ENCODE measurements at regions not wholly inside any gene's neighbourhood (a gene's known extent, or its start where the extent isn't known, plus 50 kb on each side); places are given as distances from the start of the nearest gene placed in this dataset.

DNA sequence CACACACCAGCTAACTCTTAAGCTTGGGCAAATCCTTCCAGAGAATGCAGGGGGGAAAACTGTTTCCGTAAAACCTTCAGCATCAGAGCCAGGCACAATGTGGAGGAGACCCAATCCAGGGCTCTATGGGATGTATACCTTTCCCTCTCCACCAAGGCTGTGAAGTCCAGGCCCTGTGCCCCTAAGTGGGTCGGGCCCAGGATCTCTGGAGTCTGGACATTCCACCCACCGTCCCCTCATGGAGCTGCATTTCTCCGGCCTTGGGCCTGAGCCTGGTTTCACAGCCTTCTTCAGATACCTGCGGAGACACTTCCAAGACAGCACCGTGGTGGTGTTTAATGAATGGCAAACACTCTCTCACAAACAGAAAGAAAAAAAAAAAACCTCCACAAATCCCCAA is 186.2 kb downstream of the URI1 start:
- TF ChIP-seq, protein P1, sequence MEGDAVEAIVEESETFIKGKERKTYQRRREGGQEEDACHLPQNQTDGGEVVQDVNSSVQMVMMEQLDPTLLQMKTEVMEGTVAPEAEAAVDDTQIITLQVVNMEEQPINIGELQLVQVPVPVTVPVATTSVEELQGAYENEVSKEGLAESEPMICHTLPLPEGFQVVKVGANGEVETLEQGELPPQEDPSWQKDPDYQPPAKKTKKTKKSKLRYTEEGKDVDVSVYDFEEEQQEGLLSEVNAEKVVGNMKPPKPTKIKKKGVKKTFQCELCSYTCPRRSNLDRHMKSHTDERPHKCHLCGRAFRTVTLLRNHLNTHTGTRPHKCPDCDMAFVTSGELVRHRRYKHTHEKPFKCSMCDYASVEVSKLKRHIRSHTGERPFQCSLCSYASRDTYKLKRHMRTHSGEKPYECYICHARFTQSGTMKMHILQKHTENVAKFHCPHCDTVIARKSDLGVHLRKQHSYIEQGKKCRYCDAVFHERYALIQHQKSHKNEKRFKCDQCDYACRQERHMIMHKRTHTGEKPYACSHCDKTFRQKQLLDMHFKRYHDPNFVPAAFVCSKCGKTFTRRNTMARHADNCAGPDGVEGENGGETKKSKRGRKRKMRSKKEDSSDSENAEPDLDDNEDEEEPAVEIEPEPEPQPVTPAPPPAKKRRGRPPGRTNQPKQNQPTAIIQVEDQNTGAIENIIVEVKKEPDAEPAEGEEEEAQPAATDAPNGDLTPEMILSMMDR (IDR thresholded peaks at IDR 0.05) = no peak
- H3K36me3 ChIP-seq (ENCODE audit: control insufficient read depth, insufficient read depth, low read length) = no peaks in the 10 kb centered on the region
- H3K27ac Mint-ChIP-seq = no peak overlapping the region
- H3K9me3 Mint-ChIP-seq = no peaks in the 10 kb centered on the region
- WGBS (ENCODE audit: insufficient coverage) = 89% methylated on average over 6 of the region's 6 CpGs
- no peaks in the 10 kb centered on the region for H3K27me3 ChIP-seq (ENCODE audit: control insufficient read depth, insufficient read depth, low read length)
- H3K9me3 ChIP-seq (ENCODE audit: control insufficient read depth, insufficient read depth, low read length) = no peaks in the 10 kb centered on the region
- H3K27me3 Mint-ChIP-seq (ENCODE audit: low read depth in 2 of 2) = no peaks in the 10 kb centered on the region
- H3K4me3 Mint-ChIP-seq = no peak overlapping the region
- no peaks in the 10 kb centered on the region for H3K36me3 Mint-ChIP-seq
- no peak for ATAC-seq
- no peaks in the 10 kb centered on the region for H3K4me1 ChIP-seq (ENCODE audit: control insufficient read depth, insufficient read depth, low read length)
- no peak overlapping the region for H3K27ac ChIP-seq (ENCODE audit: low read length)
- H3K4me1 Mint-ChIP-seq = no peaks in the 10 kb centered on the region
- DNase-seq = no peak
- H3K4me3 ChIP-seq (ENCODE audit: low read length) = no peak overlapping the region
- intact Hi-C loops (cut with micrococcal nuclease) = no loop called here

GRCh38 chr19:30130356-30131122 is 188.5 kb downstream of the URI1 start:
- 75% methylated on average over 6 of the region's 6 CpGs for WGBS (ENCODE audit: insufficient coverage)
- no peaks in the 10 kb centered on the region for H3K36me3 ChIP-seq (ENCODE audit: control insufficient read depth, insufficient read depth, low read length)
- Mint-ChIP-seq H3K27ac (no peak overlapping the region), H3K4me3 (no peak overlapping the region), H3K27me3 (ENCODE audit: low read depth in 2 of 2) (no peaks in the 10 kb centered on the region), H3K36me3 (no peaks in the 10 kb centered on the region), H3K4me1 (no peaks in the 10 kb centered on the region), H3K9me3 (no peaks in the 10 kb centered on the region)
- TF ChIP-seq, protein P1 (IDR thresholded peaks at IDR 0.05) = no peak
- no peak overlapping the region for H3K4me3 ChIP-seq (ENCODE audit: low read length)
- DNase-seq (no peak), ATAC-seq (no peak)
- H3K9me3 ChIP-seq (ENCODE audit: control insufficient read depth, insufficient read depth, low read length) = no peaks in the 10 kb centered on the region
- no peaks in the 10 kb centered on the region for H3K4me1 ChIP-seq (ENCODE audit: control insufficient read depth, insufficient read depth, low read length)
- no peak overlapping the region for H3K27ac ChIP-seq (ENCODE audit: low read length)
- intact Hi-C loops (cut with micrococcal nuclease) = no loop called here
- H3K27me3 ChIP-seq (ENCODE audit: control insufficient read depth, insufficient read depth, low read length) = no peaks in the 10 kb centered on the region

GRCh38 chr19:30131246-30131645 is 189.2 kb downstream of the URI1 start:
- H3K27ac Mint-ChIP-seq = no peak overlapping the region
- no peak overlapping the region for H3K4me3 ChIP-seq (ENCODE audit: low read length)

More at GRCh38 chr19:30131246-30131645, 189.2 kb downstream of the URI1 start:
- Histone ChIP-seq H3K4me1 (ENCODE audit: control insufficient read depth, insufficient read depth, low read length) (no peaks in the 10 kb centered on the region), H3K27me3 (ENCODE audit: control insufficient read depth, insufficient read depth, low read length) (no peaks in the 10 kb centered on the region), H3K9me3 (ENCODE audit: control insufficient read depth, insufficient read depth, low read length) (no peaks in the 10 kb centered on the region), H3K27ac (ENCODE audit: low read length) (no peak overlapping the region), H3K36me3 (ENCODE audit: control insufficient read depth, insufficient read depth, low read length) (no peaks in the 10 kb centered on the region)
- ATAC-seq (no peak), DNase-seq (no peak)
- intact Hi-C loops (cut with micrococcal nuclease) = no loop called here
- no peaks in the 10 kb centered on the region for H3K4me1 Mint-ChIP-seq
- no peaks in the 10 kb centered on the region for H3K36me3 Mint-ChIP-seq
- no peaks in the 10 kb centered on the region for H3K27me3 Mint-ChIP-seq (ENCODE audit: low read depth in 2 of 2)
- no peak overlapping the region for H3K4me3 Mint-ChIP-seq
- 77% methylated on average over 5 of the region's 5 CpGs for WGBS (ENCODE audit: insufficient coverage)
- H3K9me3 Mint-ChIP-seq = no peaks in the 10 kb centered on the region
- TF ChIP-seq, protein P1 (IDR thresholded peaks at IDR 0.05) = no peak
